GM03348 (cell line): ENCODE measurements at regions not wholly inside any gene's neighbourhood (a gene's known extent, or its start where the extent isn't known, plus 50 kb on each side); places are given as distances from the start of the nearest gene placed in this dataset.
A peak's percentile ranks its signal among the peaks of the same experiment; 100 is the strongest.

Source experiments
- DNase-seq: peaks from one replicate; pipeline ENCODE4 v3.0.0; 2012; ENCODE audit warnings: low spot score

GRCh38 chr11:93075782-93076181, 106.3 kb downstream of the MTNR1B start:
- no peak for DNase-seq

DNA sequence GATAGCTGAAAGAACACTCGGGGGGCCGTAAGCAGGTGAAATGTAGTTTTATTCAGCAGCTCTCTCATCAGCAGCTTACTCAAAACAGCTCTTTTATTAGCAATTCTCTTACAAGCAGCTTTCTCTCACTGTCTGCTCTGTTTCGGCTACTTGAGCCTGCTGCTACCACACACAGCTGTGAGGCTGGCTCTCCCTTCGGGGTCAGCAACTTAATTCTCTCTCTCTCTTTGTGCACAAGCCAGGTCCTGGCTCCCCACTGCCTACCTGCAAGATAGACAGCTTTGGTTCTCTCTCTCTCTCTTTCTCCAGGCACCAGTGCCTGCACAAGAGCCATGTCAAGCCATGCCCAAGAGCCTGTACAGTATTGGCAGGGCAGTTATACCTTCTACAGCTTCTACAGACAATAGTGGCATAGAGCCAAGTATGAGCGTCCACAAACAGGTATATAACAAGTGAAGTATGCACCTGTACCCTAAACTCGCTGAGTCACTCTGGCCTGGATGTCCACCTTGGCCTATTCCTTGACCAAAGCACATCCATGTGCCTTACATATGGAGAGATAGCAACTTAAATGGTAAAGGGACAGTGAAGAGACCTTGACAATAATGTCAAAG, 110.8 kb downstream of the MTNR1B start:
- no peak for DNase-seq

DNA sequence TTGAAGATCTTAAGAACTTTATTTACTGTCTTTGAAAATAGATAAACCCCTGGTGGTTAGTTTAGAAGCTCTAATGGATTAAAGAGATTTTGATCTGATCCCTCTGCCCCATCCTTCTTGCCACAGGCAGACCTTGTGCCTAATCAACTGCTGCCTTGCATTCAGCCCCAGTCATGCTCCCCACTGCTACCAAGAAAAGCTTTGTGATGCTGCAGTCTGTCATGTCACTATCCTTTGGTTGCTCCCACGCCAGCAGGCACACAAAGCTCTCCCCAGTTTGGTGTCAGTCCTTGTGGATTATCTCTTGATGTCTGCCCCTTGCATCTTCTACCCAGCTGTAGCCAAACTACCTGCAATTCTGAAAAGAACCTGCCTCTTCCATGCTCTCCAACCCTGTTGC, 112.2 kb downstream of the MTNR1B start:
- no peak for DNase-seq

DNA sequence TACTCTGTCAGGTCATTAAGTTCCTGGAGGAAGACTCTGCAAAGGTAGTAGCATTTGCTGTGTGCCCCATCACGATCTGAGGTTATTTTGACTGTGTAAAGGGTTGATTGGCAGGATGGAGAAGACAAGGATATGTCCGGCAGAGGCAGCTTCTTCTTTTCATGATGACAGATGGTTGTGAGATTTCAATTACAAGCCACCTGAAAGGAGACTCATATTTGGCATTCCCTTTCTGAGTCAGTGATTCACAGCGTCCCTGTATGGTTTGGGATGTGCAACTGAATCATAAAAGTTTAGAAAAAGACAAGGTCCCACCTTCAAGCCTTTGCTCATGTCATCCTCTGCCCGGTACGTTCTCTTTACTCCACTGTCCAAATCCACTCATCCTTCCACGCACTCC, 113.4 kb downstream of the MTNR1B start:
- no peak for DNase-seq

GRCh38 chr11:93084727-93085505, 112.9 kb downstream of the SLC36A4 start:
- peak; percentile 12 for DNase-seq

GRCh38 chr11:93089474-93090102, 108.2 kb downstream of the SLC36A4 start:
- DNase-seq: peak; percentile 61
